NOMO-1 treated with DMSO at 0.1 percent for 48 hours (cell line): ENCODE measurements at regions not wholly inside any gene's neighbourhood (a gene's known extent, or its start where the extent isn't known, plus 50 kb on each side); places are given as distances from the start of the nearest gene placed in this dataset.
"Not testable (repeated sequence)": the region's sequence is repeated elsewhere in the genome, so short reads cannot be mapped to it uniquely, and the experiment has no call there.

ENCODE experiments used
- DNase-seq: peaks from one replicate; lab custom pipeline; 2025; ENCODE audit not compliant: unreplicated experiment; lab: John Stamatoyannopoulos, UW

DNA sequence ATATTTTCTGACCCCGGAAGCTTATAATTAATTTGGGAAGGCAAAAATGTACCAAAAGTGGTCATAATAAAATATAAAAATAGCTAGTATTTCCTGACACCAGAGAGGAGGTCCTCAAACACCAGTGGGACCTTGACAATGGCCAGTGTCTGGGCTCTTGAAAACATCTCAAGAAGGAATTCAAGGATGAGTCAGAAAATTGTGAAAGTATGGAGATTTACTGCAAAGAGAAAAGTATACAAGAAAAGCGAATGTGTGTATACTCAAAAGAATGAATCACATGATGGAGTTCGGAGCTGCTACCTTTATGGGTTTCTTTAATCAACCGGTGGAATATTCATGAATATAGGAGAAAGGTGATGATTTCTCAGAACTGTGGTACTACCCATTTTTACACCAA lies 1709.0 kb upstream of the WWC1 start:
- no peak for DNase-seq

DNA sequence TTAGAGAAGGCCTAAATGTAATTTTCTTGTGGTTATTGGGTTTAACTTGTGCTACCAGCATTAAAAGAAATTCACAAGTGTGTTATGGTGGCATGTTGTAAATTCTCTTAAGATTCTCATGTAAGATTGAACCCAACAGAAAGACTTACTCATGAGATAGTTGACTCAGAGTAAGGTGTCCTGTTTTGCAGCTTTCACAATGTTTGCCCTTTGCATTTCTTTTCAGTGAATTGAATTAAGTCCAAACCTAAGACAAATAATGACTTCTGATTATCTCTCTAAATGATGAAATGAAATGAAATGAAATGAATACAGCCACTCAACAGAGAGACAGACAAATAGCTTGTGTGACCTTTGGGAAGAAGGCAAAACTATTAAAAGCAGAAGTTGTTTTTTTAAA lies 1696.9 kb upstream of the WWC1 start:
- DNase-seq, result peak; percentile 73

DNA sequence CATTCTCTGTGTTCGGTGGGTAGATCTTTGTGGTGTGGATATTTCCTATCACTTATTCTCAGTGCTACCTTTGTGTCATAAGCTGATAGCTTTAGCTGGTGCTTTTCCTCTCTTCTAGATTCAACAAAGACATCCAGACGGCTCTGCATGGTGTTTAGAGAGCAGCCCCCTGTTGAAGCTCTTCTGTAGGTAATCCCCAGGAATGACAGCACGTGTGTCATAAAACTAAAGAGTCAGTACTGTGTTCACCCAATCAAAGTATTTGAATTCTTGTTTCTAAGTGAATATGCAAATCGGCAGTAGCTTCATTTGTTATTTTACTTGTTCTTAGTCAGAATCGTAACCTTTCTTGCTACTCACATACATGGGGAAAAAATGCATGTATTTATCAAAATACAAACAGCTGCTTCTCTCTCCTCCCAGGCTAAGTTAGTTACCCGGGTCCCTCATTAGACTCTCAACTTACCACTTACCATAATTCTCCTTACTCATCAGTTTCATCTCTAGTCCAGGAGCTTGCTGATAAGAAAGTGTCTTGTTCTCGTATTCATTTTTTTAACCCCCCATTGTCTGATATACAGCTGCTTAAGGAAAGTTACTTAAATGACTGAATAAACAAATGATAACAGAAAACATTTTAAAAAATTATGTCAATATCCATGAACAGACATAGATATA lies 1696.0 kb upstream of the WWC1 start:
- DNase-seq, result no peak

DNA sequence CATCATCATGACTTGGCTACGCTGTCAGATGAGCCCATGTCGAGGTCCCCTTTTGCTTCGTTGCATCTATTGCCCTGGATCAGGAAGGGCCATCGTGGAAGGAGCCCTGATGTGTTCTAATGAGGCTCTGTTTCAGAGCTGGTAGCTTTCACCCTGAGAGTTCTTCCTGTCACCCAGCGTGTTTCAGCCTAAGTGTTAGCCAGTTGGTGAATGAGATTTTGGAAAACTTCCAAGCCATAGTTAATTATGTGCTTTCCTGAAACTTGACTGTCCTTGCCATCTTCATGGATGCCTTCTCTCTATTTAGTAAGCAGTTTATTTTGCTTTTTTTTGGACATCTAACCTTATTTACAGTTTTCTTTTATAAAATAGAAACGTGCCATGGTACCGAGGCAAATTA lies 1695.4 kb upstream of the WWC1 start:
- DNase-seq, result no peak

DNA sequence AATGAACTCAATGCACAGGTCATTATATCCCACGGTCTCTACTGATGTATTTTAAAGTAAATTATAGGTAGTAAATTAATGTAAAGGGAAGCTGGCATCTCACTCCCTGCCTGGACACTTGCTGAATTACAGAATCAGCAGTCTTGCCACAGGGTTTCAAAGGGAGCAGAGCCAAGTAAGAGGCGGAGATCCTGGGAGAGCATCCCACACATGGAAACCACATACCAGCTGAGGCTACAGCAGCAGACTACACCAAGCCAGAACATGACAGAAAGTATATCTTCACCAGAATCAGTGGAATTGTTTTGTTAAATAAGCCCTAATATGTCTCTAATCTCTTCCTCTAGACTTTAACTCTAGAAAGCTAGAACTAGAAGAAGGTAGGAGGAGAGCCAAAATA lies 1689.2 kb upstream of the WWC1 start:
- DNase-seq, result no peak

DNA sequence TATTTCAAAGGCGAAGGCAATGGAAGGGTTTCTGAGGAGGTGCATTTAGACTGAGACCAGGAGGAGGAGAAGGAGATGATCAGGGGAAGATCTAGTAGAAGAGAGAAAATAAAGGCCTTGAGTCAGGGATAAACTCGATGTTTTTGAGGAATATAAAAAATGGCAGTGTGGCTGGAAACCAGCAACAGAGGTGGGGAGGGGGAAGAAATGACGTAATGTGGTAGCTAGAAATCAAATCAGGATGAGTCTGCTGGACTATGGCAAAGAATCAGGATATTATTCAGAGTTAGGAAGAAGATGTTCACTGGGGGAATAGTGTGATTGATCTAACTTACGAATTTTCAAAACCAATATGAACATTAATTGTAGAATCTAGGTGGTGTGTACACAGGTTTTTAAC lies 1673.9 kb upstream of the WWC1 start:
- DNase-seq, result no peak

DNA sequence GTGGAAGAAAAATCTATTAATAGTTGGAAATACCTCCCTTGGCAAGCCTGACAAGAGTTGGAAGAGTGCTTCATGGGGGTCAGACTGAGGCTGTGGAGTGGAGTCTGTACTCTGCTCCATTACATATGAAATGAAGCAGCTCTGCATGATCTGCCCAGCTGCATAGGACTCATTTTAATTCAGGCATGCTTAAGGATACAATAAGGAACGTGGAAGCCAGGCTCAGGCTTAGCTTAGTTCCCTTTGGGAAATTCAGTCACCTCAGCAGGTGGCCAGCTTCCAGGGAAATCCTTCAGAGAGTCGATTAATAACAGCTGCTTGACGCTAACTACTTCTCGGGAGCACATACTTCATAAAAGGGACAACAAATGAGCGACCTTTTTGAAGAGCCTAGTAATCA lies 1672.9 kb upstream of the WWC1 start:
- no peak for DNase-seq

DNA sequence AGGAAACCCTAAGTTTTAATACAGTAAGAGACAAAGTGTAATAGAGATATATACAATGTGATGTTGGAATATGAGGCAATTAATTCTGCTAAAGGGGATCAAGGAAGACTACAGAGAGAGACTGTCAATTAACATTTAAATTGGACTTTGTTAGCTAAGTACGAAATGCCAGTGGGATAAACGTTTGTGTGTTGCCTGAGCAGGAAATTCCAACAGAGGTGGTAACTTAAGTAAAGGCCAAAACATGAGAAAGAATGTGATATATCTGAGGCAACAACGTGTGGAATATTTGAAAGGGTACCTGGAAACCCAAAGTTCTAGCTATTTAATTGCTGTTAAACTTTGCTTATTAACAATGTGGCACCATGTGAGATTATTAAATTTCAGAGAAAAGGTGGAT lies 1666.9 kb upstream of the WWC1 start:
- no peak for DNase-seq

DNA sequence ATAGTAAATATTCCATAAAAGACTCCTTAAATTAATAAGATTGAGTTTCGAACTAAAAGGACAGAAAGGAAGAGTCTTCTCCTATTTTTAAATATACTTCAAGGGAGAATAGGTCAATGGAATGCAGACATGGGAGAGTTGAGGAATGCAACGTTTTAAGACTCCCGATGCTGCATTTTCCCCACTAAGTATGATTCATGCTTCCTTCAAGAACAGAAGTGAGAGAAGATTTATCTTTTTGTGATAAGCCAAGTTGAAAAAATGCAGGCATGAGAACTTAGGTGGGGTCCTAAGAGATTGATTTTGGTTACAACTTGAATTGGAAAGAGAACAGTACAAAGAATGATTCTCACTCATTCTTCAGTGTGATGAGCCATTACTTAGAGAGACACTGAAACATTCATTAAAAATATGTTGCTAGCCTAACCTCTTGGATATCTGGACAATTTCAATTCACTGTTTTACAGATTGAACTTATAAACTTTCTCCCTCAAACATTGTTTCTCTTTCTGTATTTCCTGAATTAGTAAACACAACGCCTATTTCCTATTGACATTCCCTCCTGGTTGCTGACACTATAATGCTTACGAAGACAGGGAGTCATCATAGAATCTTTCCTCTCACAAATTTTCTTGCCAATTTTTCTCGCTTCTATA lies 1666.1 kb upstream of the WWC1 start:
- DNase-seq, result no peak

DNA sequence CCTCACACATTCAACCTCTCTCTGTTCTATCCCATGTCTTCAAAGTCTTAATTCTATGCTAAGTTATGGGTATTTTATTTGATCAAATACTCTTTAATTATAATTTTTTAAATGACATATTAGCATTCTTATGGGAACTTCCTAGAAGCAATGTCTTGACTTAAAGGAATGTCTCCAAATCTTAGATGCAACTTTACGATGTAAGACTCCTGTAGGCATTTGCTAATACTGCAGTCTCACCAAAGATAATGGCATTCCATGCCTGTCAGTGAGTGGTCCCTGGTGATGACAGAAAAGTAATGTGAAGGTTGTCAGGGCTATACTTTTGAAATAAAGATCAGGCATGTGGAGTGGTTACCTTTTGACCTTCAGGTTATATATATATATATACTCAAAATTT lies 1654.2 kb upstream of the WWC1 start:
- no peak for DNase-seq

DNA sequence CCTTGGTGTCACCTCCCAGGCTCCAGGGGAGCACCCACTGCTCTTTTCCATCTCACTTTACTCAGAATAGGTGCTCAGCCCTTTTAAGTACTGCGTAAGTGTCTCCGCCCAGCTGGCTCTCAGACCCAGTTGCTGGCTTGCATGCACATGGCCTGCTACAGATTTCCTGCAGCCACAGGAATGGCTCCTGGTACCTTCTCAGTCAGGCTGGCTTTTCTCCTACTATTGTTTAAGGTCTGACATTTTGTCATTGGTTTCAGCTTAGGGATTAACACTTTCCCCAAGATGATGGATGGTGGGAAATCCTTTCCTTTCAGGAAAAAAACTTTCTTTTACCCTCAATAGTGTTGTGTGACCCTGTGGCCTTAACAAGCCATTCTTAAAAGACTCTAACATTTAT lies 1652.3 kb upstream of the WWC1 start:
- DNase-seq, result no peak

DNA sequence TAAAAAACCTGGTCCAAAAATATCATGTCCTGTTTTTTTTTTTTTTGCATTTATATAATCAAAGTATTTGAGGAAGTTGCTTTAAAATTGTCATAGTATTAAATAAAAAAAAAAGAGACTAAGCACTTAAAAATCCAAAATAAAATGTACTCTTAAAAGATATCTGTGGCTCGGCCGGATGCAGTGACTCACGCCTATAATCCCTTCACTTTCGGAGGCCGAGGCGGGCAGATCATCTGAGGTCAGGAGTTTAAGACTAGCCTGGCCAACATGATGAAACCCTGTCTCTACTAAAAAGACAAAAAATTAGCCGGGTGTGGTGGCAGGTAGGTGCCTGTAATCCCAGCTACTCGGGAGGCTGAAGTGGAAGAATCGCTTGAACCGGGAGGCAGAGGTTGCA lies 1651.3 kb upstream of the WWC1 start:
- not testable (repeated sequence) for DNase-seq

DNA sequence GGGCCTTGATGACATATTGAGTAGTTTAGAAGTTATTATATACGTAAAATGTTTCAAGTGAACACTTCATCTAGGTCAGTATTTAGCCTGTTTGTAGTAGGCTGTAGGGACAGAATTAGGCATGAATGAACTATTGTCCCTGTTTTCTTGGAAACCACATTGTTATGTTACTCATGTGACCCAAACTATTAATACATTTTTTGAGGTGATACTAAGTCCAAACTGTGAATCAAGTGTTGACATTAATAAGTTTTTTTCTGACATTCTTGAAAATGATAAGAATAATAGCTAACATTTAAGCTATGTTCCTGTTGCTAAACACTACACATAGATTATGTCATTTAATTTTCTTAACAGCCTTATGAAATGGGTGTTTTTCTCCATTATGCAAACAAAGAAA lies 1642.7 kb upstream of the WWC1 start:
- DNase-seq, result no peak

DNA sequence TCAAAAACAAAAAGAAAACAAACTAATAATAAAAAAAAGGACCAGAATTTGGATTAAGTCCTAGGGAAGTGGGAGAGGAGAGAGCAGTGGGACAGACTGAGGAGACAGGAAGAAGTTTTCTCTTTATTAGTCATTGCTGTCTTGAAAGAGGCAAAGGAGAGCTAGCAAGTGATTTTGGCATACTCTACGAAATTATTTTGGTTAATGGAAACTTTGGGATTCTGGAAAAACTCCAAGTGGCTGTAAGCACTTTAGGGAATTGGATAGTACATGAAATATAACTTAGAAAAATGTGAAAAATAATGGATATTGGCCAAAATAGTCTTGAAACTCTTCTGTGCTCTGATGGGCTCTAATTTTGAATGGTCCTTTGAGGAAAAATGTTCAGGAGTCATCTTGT lies 1641.8 kb upstream of the WWC1 start:
- no peak for DNase-seq

DNA sequence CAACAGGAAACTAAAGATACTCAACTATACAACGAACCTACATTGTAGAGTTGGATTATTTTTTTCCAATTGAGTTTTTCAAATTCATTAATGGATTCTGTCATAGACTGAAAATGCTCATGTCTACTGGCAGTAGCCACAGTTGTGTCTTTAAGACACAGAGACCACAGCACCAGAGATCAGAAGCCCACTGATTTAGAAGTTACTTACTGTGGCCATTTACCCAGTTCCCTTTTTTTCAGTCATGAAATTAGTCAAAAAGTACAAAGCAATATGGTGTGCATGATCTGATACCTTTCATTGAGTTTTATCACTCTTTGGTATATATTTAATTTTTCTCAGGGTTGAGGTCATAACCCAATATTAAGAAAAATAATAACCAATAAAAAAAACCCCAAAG lies 1640.2 kb upstream of the WWC1 start:
- DNase-seq, result no peak

DNA sequence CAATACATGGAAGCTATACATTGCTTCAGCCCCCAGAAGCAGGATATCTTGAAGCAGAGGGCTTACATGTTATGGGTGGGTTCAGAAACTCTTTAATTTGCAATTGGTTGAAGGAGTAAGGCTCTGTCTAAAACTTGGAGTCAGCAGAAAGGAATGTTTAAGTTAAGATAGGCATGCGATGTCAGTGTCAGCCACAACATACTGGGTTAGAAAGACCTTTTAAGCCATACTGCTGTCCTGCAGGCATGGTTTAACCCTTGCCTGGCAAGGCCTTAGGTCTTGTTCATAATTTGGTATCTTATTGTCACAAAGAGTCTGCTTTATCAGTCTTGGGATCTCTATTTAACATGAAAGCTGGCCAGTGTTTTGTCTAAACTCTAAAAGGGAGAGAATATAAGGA lies 1619.6 kb upstream of the WWC1 start:
- no peak for DNase-seq

DNA sequence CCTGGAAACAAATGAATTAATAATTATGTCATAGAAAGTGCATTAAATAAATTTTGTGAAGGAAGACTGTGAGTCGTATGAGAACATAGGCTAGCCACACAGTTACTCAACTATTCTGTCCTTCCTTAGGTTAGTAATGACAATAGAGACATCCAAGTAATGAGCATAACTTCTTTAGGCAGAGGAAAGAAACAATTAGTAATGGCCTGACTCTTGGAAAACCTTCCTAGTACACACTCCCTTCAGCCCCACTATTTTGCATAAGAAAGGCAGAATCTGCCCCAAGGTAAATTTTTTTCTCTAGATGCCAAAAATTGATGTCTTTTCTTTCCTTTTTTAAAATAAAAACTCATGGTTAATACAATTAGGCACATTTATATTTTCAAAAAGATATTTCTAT lies 1619.0 kb upstream of the WWC1 start:
- no peak for DNase-seq

DNA sequence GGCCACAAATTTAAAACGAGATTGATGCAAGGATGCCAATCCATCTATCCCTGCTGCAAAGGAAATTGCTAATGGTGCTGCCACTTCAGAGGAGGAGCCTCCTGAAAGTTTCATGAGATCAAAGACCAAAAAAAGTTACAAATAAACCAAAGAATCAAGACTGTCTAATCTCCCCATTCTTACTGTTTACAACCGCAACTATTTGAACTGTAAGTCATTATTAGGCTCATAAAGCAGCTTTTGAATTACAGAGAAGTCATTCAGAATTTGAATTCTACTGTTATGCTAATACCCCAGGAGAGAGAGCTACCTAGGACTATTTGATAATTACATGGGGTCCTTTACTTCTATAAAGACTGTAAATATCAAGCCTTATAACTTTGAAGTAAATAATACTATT lies 1613.6 kb upstream of the WWC1 start:
- DNase-seq, result no peak

DNA sequence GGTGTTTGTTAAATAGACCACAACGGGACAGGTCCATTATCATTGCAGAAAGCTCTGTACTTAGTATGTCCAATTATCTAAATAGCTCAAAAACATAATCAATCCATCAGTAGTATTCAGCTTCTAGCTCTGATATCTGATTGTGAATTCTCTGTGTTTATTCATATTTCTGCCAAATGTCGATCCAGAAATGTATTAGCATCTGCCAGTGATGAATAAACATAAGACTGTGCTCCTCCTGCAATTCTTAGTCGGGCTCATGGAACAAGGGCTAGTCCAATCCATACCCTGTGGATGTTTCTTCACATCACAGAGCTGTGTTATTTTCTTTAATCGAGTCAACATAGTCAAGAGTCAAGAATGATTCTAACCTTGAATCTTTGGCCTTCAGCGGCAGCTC lies 1612.1 kb upstream of the WWC1 start:
- no peak for DNase-seq

DNA sequence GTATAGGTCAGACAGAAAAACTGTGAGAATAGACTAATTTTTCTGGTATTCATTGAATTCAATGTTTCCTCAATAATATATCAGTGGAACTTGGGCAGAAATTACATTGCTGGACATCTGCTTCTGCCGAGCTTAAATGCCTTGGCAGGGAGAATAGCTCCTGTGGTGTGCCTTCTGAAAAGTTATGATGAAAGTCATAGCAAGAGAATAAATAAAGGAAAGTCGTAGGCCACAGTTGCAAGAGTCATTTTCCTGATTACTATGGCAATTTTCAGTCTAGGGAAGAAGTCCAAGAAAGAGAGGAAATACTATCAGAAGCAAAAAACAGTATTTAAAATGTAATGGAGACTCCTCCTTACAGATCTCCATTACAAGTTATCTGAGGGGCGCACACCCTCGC lies 1596.1 kb upstream of the WWC1 start:
- DNase-seq, result no peak

DNA sequence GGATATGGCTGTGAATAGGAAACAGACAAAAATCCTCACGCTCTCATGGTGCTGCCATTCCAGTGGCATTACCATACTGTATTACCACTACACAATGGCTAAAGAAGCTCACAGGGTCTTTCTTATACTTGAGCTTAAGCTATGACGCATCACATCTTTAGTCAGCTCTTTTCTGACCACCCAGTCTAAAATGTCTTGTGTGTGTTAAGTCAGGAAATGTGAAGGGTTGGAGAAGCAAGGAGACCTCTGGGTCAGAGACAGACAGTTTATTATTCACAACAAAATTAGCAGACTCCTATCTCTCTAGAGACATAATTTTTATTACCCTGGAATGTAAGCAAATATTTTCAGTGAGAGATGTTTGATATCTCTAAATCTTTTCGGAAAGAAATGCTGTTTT lies 1583.2 kb upstream of the WWC1 start:
- DNase-seq, result no peak

DNA sequence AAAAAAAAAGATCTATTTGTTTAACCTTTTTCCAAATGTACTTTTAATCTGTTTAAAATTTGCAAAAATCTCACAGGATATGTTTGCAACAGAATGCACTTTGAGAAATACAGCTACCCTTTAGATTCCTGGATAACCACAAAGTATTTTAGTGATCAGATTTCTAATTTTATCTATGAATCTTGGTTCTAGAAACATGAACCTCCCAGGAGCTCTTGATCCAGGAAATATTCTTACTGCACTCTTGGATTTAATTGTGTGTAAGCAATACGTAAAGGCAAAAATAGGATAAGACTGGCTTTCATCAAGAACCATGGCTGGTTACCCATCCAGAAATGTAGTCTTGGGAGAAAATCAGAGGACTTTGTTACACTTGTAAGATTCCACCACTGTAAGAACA lies 1581.8 kb upstream of the WWC1 start:
- no peak for DNase-seq

DNA sequence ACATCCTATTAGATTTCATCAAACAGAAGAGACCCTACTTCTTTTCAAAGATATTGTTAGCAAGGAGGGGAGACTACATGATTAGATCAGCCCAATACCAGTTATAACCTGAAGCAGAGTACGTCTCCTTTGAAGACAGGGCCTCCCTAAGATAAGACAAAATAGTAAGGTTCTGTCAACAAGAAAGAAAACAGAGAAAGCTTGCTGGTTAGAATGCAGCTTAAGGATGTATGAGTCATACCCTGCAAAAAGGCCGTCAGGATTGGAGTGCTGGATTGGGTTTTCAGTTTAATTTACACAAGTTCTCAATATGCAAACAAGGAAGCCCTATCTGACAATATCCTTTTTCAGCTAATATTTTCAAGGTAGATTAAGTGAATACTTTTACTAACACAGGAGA lies 1581.2 kb upstream of the WWC1 start:
- DNase-seq, result no peak
